Prostate gland (tissue), 2 donors: ENCODE measurements at regions not wholly inside any gene's neighbourhood (a gene's known extent, or its start where the extent isn't known, plus 50 kb on each side); places are given as distances from the start of the nearest gene placed in this dataset.

Experiments
- POLR2A ChIP-seq: fragments of 450-650 bp; IDR thresholded peaks from one replicate; pipeline ENCODE4 v1.6.1; 2016; ENCODE audit warnings: antibody characterized with exemption, mild to moderate bottlenecking
- TF ChIP-seq, protein P1 (sequence below), 4 experiments: fragments of 200-600 bp in 2 of 4; fragments of 450-650 bp in 2 of 4; sonication (generic) in 2 of 4; IDR thresholded peaks; 1 replicate in 3 of 4; 2 replicates in 1 of 4; pipeline ENCODE4 v1.5.1; 2016 to 2019; ENCODE audit warnings: antibody characterized with exemption in 4 of 4, mild to moderate bottlenecking in 2 of 4, moderate library complexity in 2 of 4

DNA sequence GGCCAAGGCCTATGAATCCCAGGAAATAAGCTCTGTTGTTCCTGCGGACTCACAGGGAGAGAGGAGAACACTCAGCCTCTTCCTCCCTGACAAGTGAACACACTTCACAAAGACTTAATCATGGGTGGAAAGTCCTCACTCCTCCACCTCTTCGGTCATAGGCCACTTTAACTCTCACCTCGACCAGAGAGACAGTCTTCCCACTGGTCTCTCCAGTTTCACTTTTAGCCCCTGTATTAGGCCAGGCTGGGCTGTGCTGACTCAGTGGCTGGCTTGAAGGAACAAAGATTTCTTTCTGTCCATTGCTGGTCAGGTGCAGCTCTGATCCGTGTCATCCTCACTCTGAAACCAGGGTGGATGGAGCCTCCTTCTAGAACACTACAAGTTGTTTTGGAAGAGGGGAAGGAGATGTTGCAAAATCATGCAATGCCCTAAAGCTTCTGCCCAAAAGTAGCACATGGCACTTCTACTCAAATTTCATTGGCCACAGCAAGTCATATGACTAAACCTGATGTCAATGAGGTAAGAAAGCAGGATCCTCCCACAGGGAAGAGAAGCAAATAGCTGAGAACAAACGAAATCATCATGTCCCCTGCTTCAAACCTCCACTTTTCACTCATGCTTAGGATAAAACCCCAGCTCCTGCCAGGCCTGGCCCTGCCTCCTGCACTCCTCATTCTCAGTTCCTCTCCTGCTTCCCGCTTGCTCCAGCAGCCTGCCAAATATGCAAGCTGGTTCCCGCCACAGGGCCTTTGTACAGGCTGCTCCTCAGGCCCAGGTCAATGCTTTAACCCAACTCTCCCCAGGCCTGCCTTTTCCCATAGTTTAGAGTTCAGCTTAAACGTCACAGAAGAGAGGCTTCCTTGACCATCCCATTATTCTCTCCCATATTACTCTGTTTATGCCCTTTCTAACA, 150.5 kb upstream of the RUNX3 start:
- TF ChIP-seq POLR2A = no peak
- TF ChIP-seq, protein P1, sequence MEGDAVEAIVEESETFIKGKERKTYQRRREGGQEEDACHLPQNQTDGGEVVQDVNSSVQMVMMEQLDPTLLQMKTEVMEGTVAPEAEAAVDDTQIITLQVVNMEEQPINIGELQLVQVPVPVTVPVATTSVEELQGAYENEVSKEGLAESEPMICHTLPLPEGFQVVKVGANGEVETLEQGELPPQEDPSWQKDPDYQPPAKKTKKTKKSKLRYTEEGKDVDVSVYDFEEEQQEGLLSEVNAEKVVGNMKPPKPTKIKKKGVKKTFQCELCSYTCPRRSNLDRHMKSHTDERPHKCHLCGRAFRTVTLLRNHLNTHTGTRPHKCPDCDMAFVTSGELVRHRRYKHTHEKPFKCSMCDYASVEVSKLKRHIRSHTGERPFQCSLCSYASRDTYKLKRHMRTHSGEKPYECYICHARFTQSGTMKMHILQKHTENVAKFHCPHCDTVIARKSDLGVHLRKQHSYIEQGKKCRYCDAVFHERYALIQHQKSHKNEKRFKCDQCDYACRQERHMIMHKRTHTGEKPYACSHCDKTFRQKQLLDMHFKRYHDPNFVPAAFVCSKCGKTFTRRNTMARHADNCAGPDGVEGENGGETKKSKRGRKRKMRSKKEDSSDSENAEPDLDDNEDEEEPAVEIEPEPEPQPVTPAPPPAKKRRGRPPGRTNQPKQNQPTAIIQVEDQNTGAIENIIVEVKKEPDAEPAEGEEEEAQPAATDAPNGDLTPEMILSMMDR (IDR thresholded peaks at IDR 0.05) = no peak
